Pancreas (tissue), 10 donors: ENCODE measurements at regions not wholly inside any gene's neighbourhood (a gene's known extent, or its start where the extent isn't known, plus 50 kb on each side); places are given as distances from the start of the nearest gene placed in this dataset.

ENCODE experiments used
- ATAC-seq, 4 donors: fragments of 200-7000 bp; cut with Tn5 transposase; one replicate each; pipeline versions ENCODE4 v1.8.0 to v1.9.1; 2020; ENCODE audit warnings: mild to moderate bottlenecking in 4 of 4, moderate library complexity in 4 of 4
- DNase-seq, 6 donors: peaks; one replicate each; pipeline ENCODE4 v3.0.0-alpha.2; 2020
- FAIRE-seq: peaks from 2 replicates; lab custom pipeline; 2012; peaks lifted over from hg19 to GRCh38; lab: Jason Lieb, UNC
- H3K27ac ChIP-seq, 4 donors: fragments of 200-600 bp; sonication (generic); 1 replicate in 3 of 4; 2 replicates in 1 of 4; pipeline versions ENCODE4 v1.5.0 to v1.8.0; 2020
- H3K27me3 ChIP-seq, 4 donors: fragments of 200-600 bp; one replicate each; pipeline ENCODE4 v1.8.0; 2021
- H3K36me3 ChIP-seq, 3 donors: fragments of 200-600 bp; sonication (generic) in 1 of 3; one replicate each; pipeline versions ENCODE4 v1.5.0 to v1.8.0; 2020 to 2021
- H3K4me1 ChIP-seq, 3 donors: fragments of 200-600 bp; one replicate each; pipeline ENCODE4 v1.8.0; 2021
- H3K4me3 ChIP-seq, 4 donors: fragments of 200-600 bp; sonication (generic) in 2 of 4; one replicate each; pipeline versions ENCODE4 v1.5.0 to v1.8.0; 2020 to 2021
- H3K9me3 ChIP-seq, 4 donors: fragments of 200-600 bp; one replicate each; pipeline ENCODE4 v1.8.0; 2021
- WGBS, 2 donors: extraction: QIAGEN DNeasy Blood & Tissue Kit; methylation state at CpG; one replicate each; pipeline ENCODE4 v1.1.7; 2013; 5-methylcytosine and 5-hydroxymethylcytosine counted together
- intact Hi-C, 3 donors: fragments of 100-400 bp; cut with DNase I; formaldehyde crosslinking; loops; one replicate each; pipeline versions ENCODE4 v1.11.1 to v1.14.2; 2022
- TF ChIP-seq, protein P1 (sequence below), 4 donors: fragments of 200-600 bp; sonication (generic) in 3 of 4; IDR thresholded peaks; one replicate each; pipeline versions ENCODE4 v1.5.0 to v1.8.0; 2021; ENCODE audit warnings: antibody characterized with exemption in 4 of 4
- donor health status: healthy with polysubstance abuse.
- donor health status: DM: no; HTN: no; CAD: no; lungs with moderate emphysema.
- donor health status: DM: no; HTN: no; CAD: no.
- donor health status: control.
- donor health status: control.
- donor health status: Bipolar disorder and iron deficiency.
- donor health status: DM: yes; HTN: yes; CAD: no.
- donor health status: DM: no; HTN: no; CAD: no.
- donor health status: DM: no; HTN: no; CAD: no.
- donor health status: DM: yes; HTN: yes; CAD: no.

DNA sequence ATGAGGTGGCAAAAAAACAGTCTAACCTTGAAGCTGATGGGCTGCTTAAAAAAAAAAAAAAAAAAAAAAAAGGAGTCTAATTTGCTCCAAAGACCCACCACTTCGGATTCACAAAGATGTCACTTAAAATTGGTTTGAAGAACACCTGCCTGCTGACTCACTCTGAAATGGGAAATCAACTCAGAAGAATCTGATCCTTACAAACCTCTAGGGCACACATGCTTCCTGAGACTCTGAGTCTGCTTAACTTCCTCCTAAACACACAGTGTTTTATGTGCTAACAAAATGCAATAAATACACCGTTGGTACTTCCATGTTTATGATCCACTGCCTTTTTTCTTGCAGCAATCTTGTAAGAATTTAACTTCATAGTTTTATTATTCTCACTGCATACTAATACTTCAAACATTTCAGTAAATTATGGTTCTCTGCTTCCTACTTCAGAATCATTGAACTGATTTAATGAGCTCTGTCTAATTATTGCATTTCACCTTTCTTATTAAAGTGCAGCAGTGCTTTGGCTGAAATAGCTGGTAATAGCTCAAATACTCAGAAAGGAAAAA is 73.0 kb upstream of the FRMD4B start:
- peak in 1 of 4 donors; percentile 36 for ATAC-seq
- intact Hi-C loops: no loop called here

DNA sequence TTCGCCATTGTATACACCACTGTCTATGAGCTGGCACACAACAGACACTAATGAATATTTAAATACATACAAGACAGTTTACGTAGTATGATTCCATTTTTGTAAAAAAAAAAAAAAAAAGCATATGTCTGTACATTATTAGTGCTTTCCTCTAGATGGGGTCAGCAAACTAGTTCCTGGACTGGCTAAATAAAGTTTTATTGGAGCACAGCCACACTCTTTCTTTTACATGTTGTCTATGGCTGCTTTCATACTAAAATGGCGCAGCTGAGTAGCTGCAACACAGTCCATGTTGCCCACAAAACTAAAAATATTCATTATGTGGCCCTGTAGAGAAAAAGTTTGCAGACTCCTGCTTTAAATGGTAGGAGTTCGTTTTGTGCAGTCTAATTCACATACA is 70.7 kb upstream of the FRMD4B start:
- Histone ChIP-seq H3K4me1 (peaks cover 0 to 5% (median 0%) of the 10 kb centered on the region in 3 donors), H3K36me3 (no peaks in the 10 kb centered on the region), H3K27ac (no peak overlapping the region), H3K27me3 (no peaks in the 10 kb centered on the region), H3K9me3 (no peaks in the 10 kb centered on the region), H3K4me3 (no peak overlapping the region)
- intact Hi-C loops: no loop called here
- no peak for DNase-seq
- no peak for FAIRE-seq
- ATAC-seq: no peak
- 80 to 84% methylated on average over 4 of the region's 4 CpGs for WGBS, 2 donors
- TF ChIP-seq, protein P1, sequence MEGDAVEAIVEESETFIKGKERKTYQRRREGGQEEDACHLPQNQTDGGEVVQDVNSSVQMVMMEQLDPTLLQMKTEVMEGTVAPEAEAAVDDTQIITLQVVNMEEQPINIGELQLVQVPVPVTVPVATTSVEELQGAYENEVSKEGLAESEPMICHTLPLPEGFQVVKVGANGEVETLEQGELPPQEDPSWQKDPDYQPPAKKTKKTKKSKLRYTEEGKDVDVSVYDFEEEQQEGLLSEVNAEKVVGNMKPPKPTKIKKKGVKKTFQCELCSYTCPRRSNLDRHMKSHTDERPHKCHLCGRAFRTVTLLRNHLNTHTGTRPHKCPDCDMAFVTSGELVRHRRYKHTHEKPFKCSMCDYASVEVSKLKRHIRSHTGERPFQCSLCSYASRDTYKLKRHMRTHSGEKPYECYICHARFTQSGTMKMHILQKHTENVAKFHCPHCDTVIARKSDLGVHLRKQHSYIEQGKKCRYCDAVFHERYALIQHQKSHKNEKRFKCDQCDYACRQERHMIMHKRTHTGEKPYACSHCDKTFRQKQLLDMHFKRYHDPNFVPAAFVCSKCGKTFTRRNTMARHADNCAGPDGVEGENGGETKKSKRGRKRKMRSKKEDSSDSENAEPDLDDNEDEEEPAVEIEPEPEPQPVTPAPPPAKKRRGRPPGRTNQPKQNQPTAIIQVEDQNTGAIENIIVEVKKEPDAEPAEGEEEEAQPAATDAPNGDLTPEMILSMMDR (IDR thresholded peaks at IDR 0.05): no peak

More for the DNA sequence above, 73.0 kb upstream of the FRMD4B start:
- no peak for FAIRE-seq
- Histone ChIP-seq H3K36me3 (no peaks in the 10 kb centered on the region), H3K9me3 (no peaks in the 10 kb centered on the region), H3K4me3 (no peak overlapping the region), H3K27me3 (no peaks in the 10 kb centered on the region), H3K27ac (no peak overlapping the region), H3K4me1 (no peaks in the 10 kb centered on the region)
- no peak for DNase-seq
- WGBS, 2 donors: 43 to 47% methylated on average over 2 of the region's 2 CpGs
- TF ChIP-seq, protein P1 (IDR thresholded peaks at IDR 0.05): no peak

DNA sequence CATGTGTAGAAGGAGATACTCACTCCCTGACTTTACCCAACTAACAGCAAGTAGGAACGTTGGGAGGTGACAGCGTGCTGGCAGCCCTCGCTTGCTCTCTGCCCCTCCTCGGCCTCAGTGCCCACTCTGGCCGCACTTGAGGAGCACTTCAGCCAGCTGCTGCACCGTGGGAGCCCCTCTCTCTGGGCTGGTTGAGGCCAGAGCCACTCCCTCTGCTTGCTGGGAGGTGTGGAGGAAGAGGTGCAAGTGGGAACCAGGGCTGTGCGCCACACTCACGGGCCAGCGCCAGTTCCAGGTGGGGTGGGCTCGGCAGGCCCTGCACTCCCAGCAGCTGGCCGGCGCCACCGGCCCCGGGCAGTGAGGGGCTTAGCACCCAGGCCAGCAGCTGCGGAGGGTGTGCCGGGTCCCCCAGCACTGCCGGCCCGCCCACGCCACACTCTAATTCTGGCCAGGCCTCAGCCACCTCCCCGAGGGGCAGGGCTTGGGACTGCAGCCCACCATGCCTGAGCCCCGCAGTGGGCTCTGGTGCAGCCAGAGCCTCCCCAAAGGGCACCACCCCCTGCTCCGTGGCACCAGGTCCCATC is 68.4 kb upstream of the FRMD4B start:
- TF ChIP-seq, protein P1 (IDR thresholded peaks at IDR 0.05): no peak
- no peaks in the 10 kb centered on the region for H3K9me3 ChIP-seq
- no peaks in the 10 kb centered on the region for H3K27me3 ChIP-seq
- intact Hi-C loops: no loop called here
- no peaks in the 10 kb centered on the region for H3K36me3 ChIP-seq
- no peak overlapping the region for H3K27ac ChIP-seq
- H3K4me3 ChIP-seq: no peak overlapping the region
- peaks cover 0 to 5% (median 0%) of the 10 kb centered on the region in 3 donors for H3K4me1 ChIP-seq
- 82 to 88% methylated on average over 21 to 22 of the region's 22 CpGs for WGBS, 2 donors
- no peak for ATAC-seq
- peak in 1 of 6 donors; percentile 53 for DNase-seq
- FAIRE-seq: no peak

DNA sequence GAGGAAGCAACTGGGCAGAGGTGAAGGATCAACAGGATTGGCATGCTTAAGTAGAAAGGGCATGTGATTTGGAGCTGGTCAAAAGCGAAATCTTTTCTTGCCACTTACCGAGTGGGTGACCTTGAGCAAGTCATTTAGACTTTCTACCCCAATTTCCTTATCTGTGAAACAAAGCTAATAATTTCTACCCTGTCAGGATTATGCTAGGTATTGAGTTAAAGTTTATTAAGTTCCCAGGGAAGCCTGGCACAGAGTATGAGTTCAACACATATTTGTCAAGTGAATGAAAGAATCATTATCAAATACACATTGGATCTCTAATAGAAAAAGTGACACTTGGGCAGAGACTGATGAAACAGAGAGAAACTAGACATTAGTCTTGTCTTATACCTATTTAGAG is 66.4 kb upstream of the FRMD4B start:
- Histone ChIP-seq H3K36me3 (no peaks in the 10 kb centered on the region), H3K4me1 (peaks cover 0 to 5% (median 0%) of the 10 kb centered on the region in 3 donors), H3K4me3 (no peak overlapping the region), H3K9me3 (no peaks in the 10 kb centered on the region), H3K27me3 (no peaks in the 10 kb centered on the region), H3K27ac (no peak overlapping the region)
- ATAC-seq (peak; percentile 38 to 86 (median 62)), FAIRE-seq (no peak), DNase-seq (no peak)
- intact Hi-C loops: no loop called here
- 14 to 21% methylated on average over 2 of the region's 2 CpGs for WGBS, 2 donors
- TF ChIP-seq, protein P1 (IDR thresholded peaks at IDR 0.05): no peak

DNA sequence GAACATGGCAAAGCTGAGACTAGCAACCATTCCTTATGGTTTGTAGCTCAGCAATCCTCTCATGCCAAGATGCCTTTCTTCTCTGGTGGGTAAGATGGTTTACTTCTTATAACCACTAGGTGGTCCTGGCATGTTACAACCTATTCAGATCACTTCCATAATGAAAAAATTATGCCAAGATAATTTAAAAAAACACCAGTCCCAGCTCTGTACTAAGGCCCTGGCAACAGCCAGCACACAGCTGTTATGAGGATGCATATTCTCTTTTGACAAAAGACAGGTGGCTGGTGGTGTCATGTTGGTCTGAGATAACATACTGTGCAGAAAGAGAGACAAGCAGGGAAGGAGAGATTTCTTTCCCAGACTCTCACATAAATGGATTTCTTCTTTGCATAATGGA is 65.7 kb upstream of the FRMD4B start:
- intact Hi-C loops: no loop called here
- ATAC-seq (peak in 1 of 4 donors; percentile 17), FAIRE-seq (no peak), DNase-seq (no peak)
- peaks cover 0 to 5% (median 0%) of the 10 kb centered on the region in 3 donors for H3K4me1 ChIP-seq
- no peaks in the 10 kb centered on the region for H3K27me3 ChIP-seq
- H3K27ac ChIP-seq: no peak overlapping the region
- H3K4me3 ChIP-seq: no peak overlapping the region
- H3K9me3 ChIP-seq: no peaks in the 10 kb centered on the region
- TF ChIP-seq, protein P1 (IDR thresholded peaks at IDR 0.05): no peak
- no peaks in the 10 kb centered on the region for H3K36me3 ChIP-seq
